H1 (cell line): ENCODE measurements at regions not wholly inside any gene's neighbourhood (a gene's known extent, or its start where the extent isn't known, plus 50 kb on each side); places are given as distances from the start of the nearest gene placed in this dataset.

Source experiments
- CTCF ChIA-PET: fragments of 300-600 bp; sonication (Branson Sonifier 250); formaldehyde crosslinking; loops from one replicate; lab custom pipeline; 2021; ENCODE audit not compliant: partially characterized antibody; lab: Charles Lee
- POLR2A ChIA-PET: fragments of 300-600 bp; sonication (Branson Sonifier 250); formaldehyde crosslinking; loops from one replicate; lab custom pipeline; 2021; ENCODE audit warnings: inconsistent platforms; ENCODE audit not compliant: partially characterized antibody; lab: Charles Lee
- DNase-seq, 2 experiments: peaks; one replicate each; pipeline versions ENCODE4 v3.0.0 to v3.0.0-alpha.2; 2010 to 2022; ENCODE audit warnings: low spot score in 2 of 2, low read depth in 1 of 2, mixed read lengths in 1 of 2
- FAIRE-seq: peaks from 2 replicates; lab custom pipeline; 2011; peaks lifted over from hg19 to GRCh38; lab: Jason Lieb, UNC
- H2AFZ ChIP-seq: 2 replicates; pipeline ENCODE4 v1.8.1; 2012; ENCODE audit warnings: low read length, inconsistent platforms
- H2AK5ac ChIP-seq: 2 replicates; pipeline ENCODE4 v1.6.1; 2013; ENCODE audit warnings: low read depth, low read length
- H2BK120ac ChIP-seq: replicated peaks from 2 replicates; pipeline ENCODE3; 2013; ENCODE audit warnings: low read depth, low read length, inconsistent platforms
- H2BK12ac ChIP-seq: 2 replicates; pipeline ENCODE4 v1.6.1; 2013; ENCODE audit warnings: low read depth, low read length
- H2BK15ac ChIP-seq: 2 replicates; pipeline ENCODE4 v1.6.1; 2013; ENCODE audit warnings: low read length
- H2BK20ac ChIP-seq: 2 replicates; pipeline ENCODE4 v1.6.1; 2013; ENCODE audit warnings: low read length
- H2BK5ac ChIP-seq: 2 replicates; pipeline ENCODE4 v1.6.1; 2013; ENCODE audit warnings: low read depth, low read length
- H3K14ac ChIP-seq: 2 replicates; pipeline ENCODE4 v1.6.1; 2013; ENCODE audit warnings: inconsistent platforms; ENCODE audit not compliant: insufficient read length
- H3K18ac ChIP-seq: 2 replicates; pipeline ENCODE4 v1.6.1; 2013; ENCODE audit warnings: low read length; ENCODE audit errors: extremely low read depth
- H3K23ac ChIP-seq: 2 replicates; pipeline ENCODE4 v1.6.1; 2013; ENCODE audit warnings: inconsistent platforms; ENCODE audit not compliant: insufficient read length
- H3K23me2 ChIP-seq: 2 replicates; pipeline ENCODE4 v1.6.1; 2013; ENCODE audit warnings: low read depth, low read length
- H3K27ac ChIP-seq: 2 replicates; pipeline ENCODE4 v1.6.1; 2011; ENCODE audit warnings: low read depth, low read length, inconsistent platforms
- H3K27me3 ChIP-seq, 4 experiments: replicated peaks in 1 of 4; 1 replicate in 1 of 4; 2 replicates in 3 of 4; pipeline versions ENCODE4 v1.6.1 to v1.8.1; 2011 to 2013; ENCODE audit warnings: low read length in 3 of 4, mild to moderate bottlenecking in 3 of 4, inconsistent platforms in 2 of 4, mixed read lengths in 2 of 4, moderate library complexity in 1 of 4; ENCODE audit not compliant: control insufficient read depth in 3 of 4, insufficient read depth in 3 of 4; ENCODE audit errors: extremely low read depth in 1 of 4
- H3K36me3 ChIP-seq, 4 experiments: 2 replicates each; pipeline versions ENCODE4 v1.6.1 to v1.8.1; 2011 to 2013; ENCODE audit warnings: mild to moderate bottlenecking in 4 of 4, low read length in 3 of 4, moderate library complexity in 2 of 4, control low read depth in 1 of 4, inconsistent platforms in 1 of 4; ENCODE audit not compliant: insufficient read depth in 4 of 4, control insufficient read depth in 2 of 4
- H3K4ac ChIP-seq: replicated peaks from 2 replicates; pipeline ENCODE3; 2013; ENCODE audit warnings: low read length, low read depth, mixed read lengths, inconsistent platforms; ENCODE audit not compliant: insufficient read length
- H3K4me1 ChIP-seq, 4 experiments: replicated peaks in 1 of 4; 1 replicate in 1 of 4; 2 replicates in 3 of 4; pipeline versions ENCODE4 v1.6.1 to v1.8.1; 2011 to 2013; ENCODE audit warnings: low read length in 3 of 4, inconsistent platforms in 2 of 4, mixed read lengths in 1 of 4; ENCODE audit not compliant: insufficient read depth in 4 of 4, control insufficient read depth in 3 of 4
- H3K4me2 ChIP-seq, 2 experiments: 2 replicates each; pipeline versions ENCODE4 v1.6.1 to v1.8.1; 2011 to 2013; ENCODE audit warnings: low read depth in 2 of 2, low read length in 2 of 2, control low read depth in 1 of 2, inconsistent platforms in 1 of 2, mild to moderate bottlenecking in 1 of 2; ENCODE audit not compliant: insufficient read depth in 1 of 2
- H3K4me3 ChIP-seq, 4 experiments: fragments of 200-600, 300-600 bp in 1 of 4; sonication (generic), shearing (Covaris generic), sonication (Bioruptor Twin) in 1 of 4; 2 replicates each; pipeline versions ENCODE4 v1.5.1 to v1.8.1; 2011 to 2016; ENCODE audit warnings: low read length in 4 of 4, low read depth in 3 of 4, control low read depth in 2 of 4, inconsistent platforms in 2 of 4, mild to moderate bottlenecking in 2 of 4, mixed read lengths in 1 of 4, moderate library complexity in 1 of 4; ENCODE audit not compliant: insufficient read depth in 2 of 4; ENCODE audit errors: extremely low read depth in 1 of 4
- H3K56ac ChIP-seq: replicated peaks from 2 replicates; pipeline ENCODE3; 2013; ENCODE audit warnings: low read depth, mild to moderate bottlenecking, mixed read lengths, low read length, inconsistent platforms; ENCODE audit not compliant: insufficient read length
- H3K79me1 ChIP-seq: 2 replicates; pipeline ENCODE4 v1.6.1; 2013; ENCODE audit warnings: low read depth, low read length, control low read depth
- H3K79me2 ChIP-seq, 2 experiments: 2 replicates each; pipeline versions ENCODE4 v1.6.1 to v1.8.1; 2012 to 2013; ENCODE audit warnings: low read length in 2 of 2, mild to moderate bottlenecking in 2 of 2, inconsistent platforms in 1 of 2; ENCODE audit not compliant: insufficient read depth in 2 of 2, control insufficient read depth in 1 of 2
- H3K9ac ChIP-seq, 4 experiments: replicated peaks in 1 of 4; 1 replicate in 1 of 4; 2 replicates in 3 of 4; pipeline versions ENCODE4 v1.6.1 to v1.8.1; 2011 to 2013; ENCODE audit warnings: low read depth in 3 of 4, low read length in 3 of 4, control low read depth in 2 of 4, mild to moderate bottlenecking in 2 of 4, moderate library complexity in 2 of 4, inconsistent platforms in 1 of 4; ENCODE audit errors: extremely low read depth in 1 of 4
- H3K9me3 ChIP-seq, 2 experiments: 2 replicates each; pipeline versions ENCODE4 v1.6.1 to v1.8.1; 2012 to 2013; ENCODE audit warnings: mild to moderate bottlenecking in 2 of 2, moderate library complexity in 2 of 2, control low read depth in 1 of 2, inconsistent platforms in 1 of 2, low read depth in 1 of 2, low read length in 1 of 2, mixed read lengths in 1 of 2; ENCODE audit not compliant: insufficient read depth in 2 of 2
- H4K20me1 ChIP-seq, 2 experiments: replicated peaks in 1 of 2; 2 replicates each; pipeline versions ENCODE3 to v1.8.1; 2011 to 2013; ENCODE audit warnings: inconsistent platforms in 2 of 2, low read length in 2 of 2, mild to moderate bottlenecking in 1 of 2; ENCODE audit not compliant: insufficient read depth in 2 of 2, control insufficient read depth in 1 of 2
- H4K5ac ChIP-seq: 2 replicates; pipeline ENCODE4 v1.6.1; 2013; ENCODE audit warnings: low read length, low read depth, mixed read lengths, inconsistent platforms; ENCODE audit not compliant: insufficient read length
- H4K8ac ChIP-seq: 2 replicates; pipeline ENCODE4 v1.8.0; 2013; ENCODE audit warnings: mild to moderate bottlenecking, moderate library complexity, low read length, inconsistent platforms; ENCODE audit not compliant: insufficient read depth; ENCODE audit errors: extremely low read depth
- H4K91ac ChIP-seq: replicated peaks from 2 replicates; pipeline ENCODE3; 2013; ENCODE audit warnings: low read length, mixed read lengths, inconsistent platforms; ENCODE audit not compliant: insufficient read length
- EZH2 ChIP-seq: fragments of 200-600 bp; sonication (generic); IDR thresholded peaks from 2 replicates; pipeline ENCODE4 v1.7.1; 2012; ENCODE audit warnings: low read depth, mild to moderate bottlenecking, moderate library complexity, low read length, inconsistent platforms; ENCODE audit not compliant: severe bottlenecking
- PHF8 ChIP-seq: fragments of 200-600 bp; sonication (generic); conservative IDR thresholded peaks from 2 replicates; pipeline ENCODE4 v1.7.1; 2012; ENCODE audit warnings: low read depth, mild to moderate bottlenecking, inconsistent platforms, low read length, moderate library complexity
- SP1 ChIP-seq: IDR thresholded peaks from 2 replicates; pipeline ENCODE4 v1.6.1; 2011; ENCODE audit warnings: low read depth, low read length
- WGBS, 2 experiments: shearing (Covaris generic) in 1 of 2; methylation state at CpG; one replicate each; pipeline versions ENCODE4 v1.1.6 to v1.1.7; 2013 to 2015; ENCODE audit warnings: low lambda C conversion rate in 2 of 2, mixed read lengths in 2 of 2, inconsistent platforms in 1 of 2, low coverage in 1 of 2, missing lambda C conversion rate in 1 of 2; ENCODE audit not compliant: insufficient replicate concordance in 2 of 2, insufficient coverage in 1 of 2, insufficient read length in 1 of 2; ENCODE audit errors: extremely low coverage in 1 of 2, missing lambda C conversion rate in 1 of 2; 5-methylcytosine and 5-hydroxymethylcytosine counted together

DNA sequence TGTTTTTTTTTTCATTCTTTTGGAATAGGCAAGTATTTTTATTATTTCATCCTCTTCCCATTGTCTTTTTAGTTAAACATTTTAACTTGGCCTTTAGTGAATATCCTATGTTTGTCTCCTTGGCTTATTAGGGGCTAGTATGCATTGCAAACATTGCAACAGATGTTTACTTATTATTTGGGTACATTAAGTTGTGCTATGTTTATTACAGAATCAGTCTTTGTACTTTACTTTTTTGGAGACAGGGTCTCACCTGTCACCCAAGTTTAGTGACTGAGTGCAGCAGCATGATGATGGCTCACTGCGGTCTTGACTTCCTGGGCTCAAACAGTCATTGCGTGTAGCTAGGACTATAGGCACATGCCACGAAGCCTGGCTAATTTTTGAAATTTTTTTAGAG, 51.1 kb upstream of the NUDT6 start:
- Histone ChIP-seq H3K56ac (no peak overlapping the region), H2AK5ac (no peak overlapping the region), H4K8ac (no peak overlapping the region), H2BK12ac (no peak overlapping the region), H3K4me1 (no peaks in the 10 kb centered on the region), H2BK120ac (no peak overlapping the region), H2BK20ac (no peak overlapping the region), H3K4ac (no peak overlapping the region), H3K27ac (no peak overlapping the region), H4K5ac (no peak overlapping the region), H3K9ac (no peak overlapping the region), H3K18ac (no peak overlapping the region), H2AFZ (no peak overlapping the region), H4K91ac (no peak overlapping the region), H2BK15ac (no peak overlapping the region), H3K9me3 (peaks cover 31 to 32% of the 10 kb centered on the region in 2 experiments), H3K14ac (no peak overlapping the region), H3K23ac (no peak overlapping the region), H3K23me2 (no peaks in the 10 kb centered on the region), H3K4me3 (no peak overlapping the region), H3K27me3 (no peaks in the 10 kb centered on the region), H3K4me2 (no peak overlapping the region), H4K20me1 (no peaks in the 10 kb centered on the region), H2BK5ac (no peak overlapping the region), H3K79me2 (peaks cover 0 to 4% of the 10 kb centered on the region in 2 experiments; a peak in 1 of 4 replicates), H3K36me3 (peaks cover 0 to 31% (median 9%) of the 10 kb centered on the region in 4 experiments; a peak in 6 of 8 replicates), H3K79me1 (0 out of 2 replicates have a peak, but pooled peaks cover 2% of the 10 kb centered on the region)
- TF ChIP-seq PHF8 (no peak), SP1 (no peak), EZH2 (no peak)
- FAIRE-seq (no peak), DNase-seq (no peak)
- WGBS, 2 experiments = 98% methylated on average over 3 of the region's 3 CpGs; no CpG with 5 or more reads in 1 of the 2 experiments
- POLR2A ChIA-PET = no interaction called here
- CTCF ChIA-PET = no interaction called here
